Liver (tissue), 2 donors: ENCODE measurements at regions not wholly inside any gene's neighbourhood (a gene's known extent, or its start where the extent isn't known, plus 50 kb on each side); places are given as distances from the start of the nearest gene placed in this dataset.

ENCODE experiments used
- YY1 ChIP-seq: IDR thresholded peaks from 2 replicates; pipeline ENCODE4 v1.6.1; 2016; ENCODE audit warnings: antibody characterized with exemption, mild to moderate bottlenecking
- TF ChIP-seq, protein P1 (sequence below): IDR thresholded peaks from 2 replicates; pipeline ENCODE4 v1.6.1; 2016; ENCODE audit warnings: antibody characterized with exemption
- TF ChIP-seq, protein P2 (sequence below): fragments of 150-350 bp; IDR thresholded peaks from 2 replicates; pipeline ENCODE4 v1.5.1; 2017; ENCODE audit warnings: improper control_type of control experiment, low read depth, low read length; ENCODE audit not compliant: missing input control
- donor health status: healthy.

DNA sequence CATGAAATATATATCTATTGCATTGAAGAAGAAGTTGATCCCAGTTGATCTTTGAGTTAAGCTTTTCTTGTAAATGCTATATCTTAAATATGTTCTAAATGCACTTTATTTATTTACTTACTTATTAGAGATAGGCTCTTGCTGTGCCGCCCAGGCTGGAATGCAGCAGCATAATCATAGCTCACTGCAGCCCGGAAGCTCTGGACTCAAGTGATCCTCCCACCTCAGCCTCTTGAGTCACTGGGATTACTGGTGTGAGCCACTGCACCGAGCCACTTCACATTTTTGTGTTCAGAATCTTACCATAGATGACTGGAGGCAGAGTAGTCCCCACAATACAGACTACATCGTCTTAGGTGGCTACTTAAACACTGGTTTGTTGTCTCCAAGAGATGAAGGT, 324.3 kb upstream of the SLIT2 start:
- TF ChIP-seq, protein P1, sequence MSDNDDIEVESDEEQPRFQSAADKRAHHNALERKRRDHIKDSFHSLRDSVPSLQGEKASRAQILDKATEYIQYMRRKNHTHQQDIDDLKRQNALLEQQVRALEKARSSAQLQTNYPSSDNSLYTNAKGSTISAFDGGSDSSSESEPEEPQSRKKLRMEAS = no peak
- TF ChIP-seq YY1 = no peak
- TF ChIP-seq, protein P2, sequence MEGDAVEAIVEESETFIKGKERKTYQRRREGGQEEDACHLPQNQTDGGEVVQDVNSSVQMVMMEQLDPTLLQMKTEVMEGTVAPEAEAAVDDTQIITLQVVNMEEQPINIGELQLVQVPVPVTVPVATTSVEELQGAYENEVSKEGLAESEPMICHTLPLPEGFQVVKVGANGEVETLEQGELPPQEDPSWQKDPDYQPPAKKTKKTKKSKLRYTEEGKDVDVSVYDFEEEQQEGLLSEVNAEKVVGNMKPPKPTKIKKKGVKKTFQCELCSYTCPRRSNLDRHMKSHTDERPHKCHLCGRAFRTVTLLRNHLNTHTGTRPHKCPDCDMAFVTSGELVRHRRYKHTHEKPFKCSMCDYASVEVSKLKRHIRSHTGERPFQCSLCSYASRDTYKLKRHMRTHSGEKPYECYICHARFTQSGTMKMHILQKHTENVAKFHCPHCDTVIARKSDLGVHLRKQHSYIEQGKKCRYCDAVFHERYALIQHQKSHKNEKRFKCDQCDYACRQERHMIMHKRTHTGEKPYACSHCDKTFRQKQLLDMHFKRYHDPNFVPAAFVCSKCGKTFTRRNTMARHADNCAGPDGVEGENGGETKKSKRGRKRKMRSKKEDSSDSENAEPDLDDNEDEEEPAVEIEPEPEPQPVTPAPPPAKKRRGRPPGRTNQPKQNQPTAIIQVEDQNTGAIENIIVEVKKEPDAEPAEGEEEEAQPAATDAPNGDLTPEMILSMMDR = no peak
